Lower leg skin (tissue), 3 donors: ENCODE measurements at regions not wholly inside any gene's neighbourhood (a gene's known extent, or its start where the extent isn't known, plus 50 kb on each side); places are given as distances from the start of the nearest gene placed in this dataset.

ENCODE experiments used
- CTCF ChIP-seq, 3 donors: fragments of 450-650 bp; IDR thresholded peaks; one replicate each; pipeline ENCODE4 v1.5.1; 2016; ENCODE audit warnings: antibody characterized with exemption in 3 of 3, mild to moderate bottlenecking in 3 of 3, moderate library complexity in 2 of 3
- POLR2A ChIP-seq, 2 donors: fragments of 450-650 bp; IDR thresholded peaks; one replicate each; pipeline ENCODE4 v1.6.1; 2016 to 2017; ENCODE audit warnings: antibody characterized with exemption in 2 of 2, mild to moderate bottlenecking in 1 of 2, moderate library complexity in 1 of 2

- TF ChIP-seq POLR2A (IDR thresholded peaks at IDR 0.05) = no peak
- no peak for TF ChIP-seq CTCF (IDR thresholded peaks at IDR 0.05)
These were observed 462.9 kb downstream of the ACTL7B start for GRCh38 chr9:108392877-108393276.
